ENCODE measurements at regions not wholly inside any gene's neighbourhood (a gene's known extent, or its start where the extent isn't known, plus 50 kb on each side); places are given as distances from the start of the nearest gene placed in this dataset.
"Not testable (repeated sequence)": the region's sequence is repeated elsewhere in the genome, so short reads cannot be mapped to it uniquely, and the experiment has no call there.

GRCh38 chr21:6561168-6561567, 3960.2 kb upstream of the TPTE start:
- not testable (repeated sequence) for DNase-seq

GRCh38 chr21:6561578-6561977, 3959.8 kb upstream of the TPTE start:
- DNase-seq, result not testable (repeated sequence)

GRCh38 chr21:6564543-6565166, 3956.7 kb upstream of the TPTE start:
- DNase-seq, result not testable (repeated sequence)

- DNase-seq, result peak in 1 of 2 experiments; percentile 11
Measured at GRCh38 chr21:6565190-6566094, 3955.9 kb upstream of the TPTE start.

GRCh38 chr21:6567542-6567941, 3953.8 kb upstream of the TPTE start:
- not testable (repeated sequence) for DNase-seq

DNA sequence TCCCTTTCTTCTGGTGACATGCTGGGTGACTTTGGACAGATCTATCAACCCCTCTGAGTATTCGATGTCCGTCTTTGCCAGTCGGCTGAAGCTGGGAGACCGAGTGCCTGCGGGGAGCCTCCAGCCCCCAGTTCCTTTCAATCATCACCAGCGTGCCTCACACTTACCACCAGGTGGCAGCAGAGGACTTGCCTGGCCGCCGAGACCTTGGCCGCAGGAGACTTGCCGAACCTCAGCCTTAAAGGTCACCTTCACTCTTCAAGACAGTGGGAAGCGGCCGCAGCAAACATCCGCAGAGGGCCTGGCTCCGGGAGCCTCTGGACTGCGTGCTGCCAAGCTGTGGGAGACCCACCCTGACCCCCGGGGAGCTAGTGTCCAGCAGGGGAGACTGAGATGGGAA, 3952.2 kb upstream of the TPTE start:
- not testable (repeated sequence) for DNase-seq

GRCh38 chr21:6569587-6570392, 3951.6 kb upstream of the TPTE start:
- not testable (repeated sequence) for DNase-seq

- DNase-seq, result not testable (repeated sequence)
Measured at GRCh38 chr21:6570700-6571368, 3950.5 kb upstream of the TPTE start.

DNA sequence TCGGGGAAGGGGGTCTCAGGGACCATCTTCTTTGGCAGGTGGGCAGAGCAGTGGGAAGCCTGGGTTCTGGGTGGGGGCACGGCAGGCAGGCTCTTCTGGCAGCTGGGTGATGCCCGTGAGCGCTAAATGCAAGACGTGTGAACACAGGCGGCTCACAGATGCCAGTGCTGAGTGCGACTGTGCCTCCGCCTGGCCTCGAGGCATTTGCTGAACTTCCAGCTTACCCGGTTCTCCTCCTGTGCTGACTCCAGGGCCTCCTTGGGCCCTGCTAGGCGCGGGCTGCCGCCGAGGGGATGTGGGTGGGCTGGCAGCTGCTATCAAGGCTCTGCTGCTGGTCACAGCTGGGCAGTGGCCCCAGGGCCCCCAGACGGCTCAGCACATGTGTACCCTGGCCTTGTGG, 3947.8 kb upstream of the TPTE start:
- not testable (repeated sequence) for DNase-seq

GRCh38 chr21:6579801-6580200, 3941.6 kb upstream of the TPTE start:
- DNase-seq, result not testable (repeated sequence)
